Cardiac muscle cell (in vitro differentiated cells and primary cell): ENCODE measurements at regions not wholly inside any gene's neighbourhood (a gene's known extent, or its start where the extent isn't known, plus 50 kb on each side); places are given as distances from the start of the nearest gene placed in this dataset.

Experiments used
- DNase-seq, 2 donors: peaks; one replicate each; pipeline versions ENCODE4 v3.0.0 to v3.0.0-alpha.2; 2010 to 2017; ENCODE audit warnings: low read depth in 1 of 2, low spot score in 1 of 2
- H3K27ac ChIP-seq: fragments of 200-600 bp; sonication (generic); 2 replicates; pipeline ENCODE4 v1.5.1; 2016
- H3K27me3 ChIP-seq: fragments of 200-600 bp; sonication (generic); 2 replicates; pipeline ENCODE4 v1.6.0; 2016; ENCODE audit warnings: control low read depth
- H3K36me3 ChIP-seq: fragments of 200-600 bp; sonication (generic); 2 replicates; pipeline ENCODE4 v1.5.1; 2016; ENCODE audit warnings: control low read depth
- H3K4me1 ChIP-seq: fragments of 200-600 bp; sonication (generic); 2 replicates; pipeline ENCODE4 v1.8.1; 2017; ENCODE audit warnings: low read depth, mild to moderate bottlenecking, mixed run types
- H3K4me3 ChIP-seq: fragments of 200-600 bp; sonication (generic); 2 replicates; pipeline ENCODE4 v1.5.1; 2016; ENCODE audit warnings: mild to moderate bottlenecking
- H3K9me3 ChIP-seq: fragments of 200-600 bp; sonication (generic); 2 replicates; pipeline ENCODE4 v1.5.1; 2017; ENCODE audit warnings: low read depth, mild to moderate bottlenecking, control low read depth
- CTCF ChIP-seq: IDR thresholded peaks from 2 replicates; pipeline ENCODE4 v1.5.1; 2012; ENCODE audit warnings: low read depth, mild to moderate bottlenecking, low read length

GRCh38 chr4:138560448-138560847, 318.3 kb upstream of the SLC7A11 start:
- Histone ChIP-seq H3K27ac (no peak overlapping the region), H3K4me3 (no peak overlapping the region), H3K9me3 (no peaks in the 10 kb centered on the region), H3K4me1 (no peaks in the 10 kb centered on the region), H3K36me3 (no peaks in the 10 kb centered on the region), H3K27me3 (no peaks in the 10 kb centered on the region)
- no peak for TF ChIP-seq CTCF
- DNase-seq, result no peak

DNA sequence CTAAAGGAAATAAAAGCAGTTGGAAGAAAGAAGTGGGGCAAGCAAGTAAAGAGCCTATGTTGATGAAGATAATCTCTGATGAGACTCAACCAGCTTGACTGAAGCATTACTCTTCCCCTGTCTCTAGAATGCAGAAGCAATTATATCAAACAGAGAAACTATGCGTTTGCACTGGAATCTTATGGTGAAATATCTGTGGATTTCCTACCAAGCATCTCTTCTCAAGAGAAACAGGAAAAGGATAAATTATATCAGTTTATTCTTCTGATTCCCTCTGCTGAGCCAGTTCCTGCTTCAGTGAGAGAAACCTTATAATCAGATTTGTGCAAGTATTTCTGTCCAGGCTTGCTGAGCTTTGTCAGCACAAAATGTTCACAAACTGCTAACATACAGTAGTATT, 316.7 kb upstream of the SLC7A11 start:
- no peak for DNase-seq
- H3K4me3 ChIP-seq, result no peak overlapping the region
- no peak overlapping the region for H3K27ac ChIP-seq
- no peak for TF ChIP-seq CTCF
- no peaks in the 10 kb centered on the region for H3K27me3 ChIP-seq
- H3K9me3 ChIP-seq, result no peaks in the 10 kb centered on the region
- no peaks in the 10 kb centered on the region for H3K36me3 ChIP-seq
- no peaks in the 10 kb centered on the region for H3K4me1 ChIP-seq

DNA sequence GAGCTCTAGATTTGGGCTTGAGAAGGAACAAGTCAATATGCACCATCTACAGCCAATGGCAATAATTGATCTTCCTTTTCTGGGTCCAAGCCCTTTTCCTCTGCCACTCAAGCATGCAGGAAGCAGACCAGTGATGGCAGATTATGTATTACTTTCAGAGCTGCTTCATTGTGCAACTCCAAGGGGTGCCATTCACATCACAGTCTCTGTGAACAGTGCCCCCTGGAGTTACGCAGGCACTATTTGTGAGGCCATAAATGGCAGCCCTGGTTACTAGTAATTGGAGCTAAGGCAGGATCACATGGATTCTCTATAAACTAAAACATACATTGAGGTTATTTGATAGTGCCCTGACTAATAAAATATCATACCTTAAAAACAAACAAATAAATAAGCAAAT, 313.4 kb upstream of the SLC7A11 start:
- TF ChIP-seq CTCF, result peak; percentile 30
- no peaks in the 10 kb centered on the region for H3K36me3 ChIP-seq
- H3K4me1 ChIP-seq, result no peaks in the 10 kb centered on the region
- no peak overlapping the region for H3K27ac ChIP-seq
- no peak overlapping the region for H3K4me3 ChIP-seq
- no peaks in the 10 kb centered on the region for H3K9me3 ChIP-seq
- H3K27me3 ChIP-seq, result no peaks in the 10 kb centered on the region
- DNase-seq, result peak; percentile 22 to 46

DNA sequence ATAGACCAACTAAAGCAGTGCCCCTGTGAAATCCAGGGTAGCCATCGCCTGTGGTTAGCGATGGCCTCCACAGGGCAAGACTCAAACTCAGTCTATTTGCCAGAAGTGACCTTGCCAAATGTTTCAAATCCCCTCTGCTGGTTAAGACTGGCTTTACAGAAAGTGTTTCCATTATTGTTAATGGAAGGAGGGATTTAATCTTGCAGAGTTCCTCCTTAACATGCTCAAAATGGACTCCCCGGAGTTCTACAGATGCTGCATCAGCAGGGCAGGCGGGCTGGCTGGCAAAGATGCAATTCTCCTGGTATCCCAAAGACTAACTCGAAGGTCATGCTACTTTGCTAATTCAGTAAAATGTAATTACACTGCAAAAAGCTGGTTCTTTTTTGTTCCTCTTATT, 313.0 kb upstream of the SLC7A11 start:
- DNase-seq, result no peak
- Histone ChIP-seq H3K4me3 (no peak overlapping the region), H3K27me3 (no peaks in the 10 kb centered on the region), H3K4me1 (no peaks in the 10 kb centered on the region), H3K36me3 (no peaks in the 10 kb centered on the region), H3K27ac (no peak overlapping the region), H3K9me3 (no peaks in the 10 kb centered on the region)
- peak; percentile 2 for TF ChIP-seq CTCF

DNA sequence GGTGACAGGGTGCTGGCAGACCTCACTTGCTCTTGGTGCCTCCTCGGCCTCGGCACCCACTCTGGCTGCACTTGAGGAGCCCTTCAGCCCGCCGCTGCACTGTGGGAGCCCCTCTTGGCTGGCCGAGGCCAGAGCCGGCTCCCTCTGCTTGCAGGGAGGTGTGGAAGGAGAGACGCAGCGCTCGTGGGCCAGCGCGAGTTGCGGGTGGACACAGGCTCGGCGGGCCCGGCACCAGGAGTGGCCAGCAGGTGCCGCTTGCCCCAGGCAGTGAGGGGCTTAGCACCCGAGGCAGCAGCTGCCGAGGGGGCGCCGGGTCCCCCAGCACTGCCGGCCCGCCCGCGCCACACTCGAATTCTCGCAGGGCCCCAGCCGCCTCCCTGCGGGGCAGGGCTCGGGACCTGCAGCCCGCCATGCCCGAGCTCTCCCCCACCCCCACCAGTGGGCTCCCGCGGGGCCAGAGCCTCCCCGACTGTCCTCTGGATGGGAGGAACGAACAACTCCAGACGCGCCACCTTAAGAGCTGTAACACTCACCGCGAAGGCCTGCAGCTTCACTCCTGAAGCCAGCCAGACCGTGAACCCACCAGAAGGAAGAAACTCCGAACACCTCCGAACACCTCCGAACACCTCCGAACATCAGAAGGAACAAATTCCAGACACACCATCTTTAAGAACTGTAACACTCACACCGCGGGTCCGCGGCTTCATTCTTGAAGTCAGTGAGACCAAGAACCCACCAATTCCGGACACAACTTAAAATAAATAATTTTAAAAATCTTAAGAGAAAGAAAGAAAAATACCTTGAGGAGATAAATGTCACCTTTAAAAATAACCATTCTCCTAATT, 311.1 kb upstream of the SLC7A11 start:
- no peaks in the 10 kb centered on the region for H3K27me3 ChIP-seq
- no peak for TF ChIP-seq CTCF
- H3K9me3 ChIP-seq, result no peaks in the 10 kb centered on the region
- H3K27ac ChIP-seq, result no peak overlapping the region
- no peaks in the 10 kb centered on the region for H3K4me1 ChIP-seq
- DNase-seq, result peak in 1 of 2 donors; percentile 54
- H3K4me3 ChIP-seq, result peak overlapping the region; percentile 30
- no peaks in the 10 kb centered on the region for H3K36me3 ChIP-seq
